GM12878 (cell line): ENCODE measurements at regions not wholly inside any gene's neighbourhood (a gene's known extent, or its start where the extent isn't known, plus 50 kb on each side); places are given as distances from the start of the nearest gene placed in this dataset.
A peak's percentile ranks its signal among the peaks of the same experiment; 100 is the strongest.

ENCODE experiments used
- ATAC-seq: fragments of 200-7000 bp; cut with Tn5 transposase; 3 replicates; pipeline ENCODE4 v1.9.1; 2020; ENCODE audit warnings: mild to moderate bottlenecking, moderate library complexity
- BruUV-seq: library from RNA; stranded (reverse); fragments of 400-500 nt; replicated peaks from 2 replicates; lab custom pipeline; 2021; lab: Mats Ljungman, UMichigan
- CTCF ChIA-PET: fragments of 300-600 bp; sonication (Branson Sonifier 250); formaldehyde crosslinking; extraction: SDS; loops from one replicate; lab custom pipeline; 2021; ENCODE audit warnings: inconsistent platforms; lab: Yijun Ruan, JAX
- POLR2A ChIA-PET: fragments of 350-600 bp; formaldehyde crosslinking; extraction: SDS; loops from one replicate; lab custom pipeline; 2021; ENCODE audit warnings: inconsistent platforms; lab: Charles Lee
- RAD21 ChIA-PET: fragments of 300-600 bp; sonication (Branson Sonifier 250); formaldehyde crosslinking; loops from one replicate; lab custom pipeline; 2023; ENCODE audit warnings: antibody characterized with exemption; ENCODE audit not compliant: unreplicated experiment; lab: Charles Lee
- SMC1A ChIA-PET: fragments of 300-600 bp; sonication (Branson Sonifier 250); formaldehyde crosslinking; loops from one replicate; lab custom pipeline; 2023; ENCODE audit not compliant: unreplicated experiment, uncharacterized antibody; lab: Charles Lee
- DNase-seq: peaks from one replicate; pipeline ENCODE4 v3.0.0-alpha.2; 2011; ENCODE audit warnings: low read depth, low spot score
- FAIRE-seq: peaks from 3 replicates; lab custom pipeline; 2011; peaks lifted over from hg19 to GRCh38; lab: Jason Lieb, UNC
- H2AFZ ChIP-seq: 2 replicates; pipeline ENCODE4 v1.6.0; 2011; ENCODE audit warnings: low read depth, low read length, control low read depth; ENCODE audit not compliant: control insufficient read depth
- H3K27ac ChIP-seq: 2 replicates; pipeline ENCODE4 v1.5.1; 2011; ENCODE audit warnings: control low read depth; ENCODE audit not compliant: control insufficient read depth, insufficient read depth
- H3K27me3 ChIP-seq, 2 experiments: replicated peaks in 1 of 2; 2 replicates each; pipeline versions ENCODE4 v1.6.0 to v1.6.1; 2011; ENCODE audit warnings: low read length in 1 of 2; ENCODE audit not compliant: control insufficient read depth in 2 of 2, insufficient read depth in 2 of 2
- H3K36me3 ChIP-seq, 2 experiments: 2 replicates each; pipeline ENCODE4 v1.5.1; 2011; ENCODE audit warnings: low read length in 1 of 2; ENCODE audit not compliant: control insufficient read depth in 2 of 2, insufficient read depth in 2 of 2
- H3K4me1 ChIP-seq: 2 replicates; pipeline ENCODE4 v1.6.1; 2011; ENCODE audit warnings: mild to moderate bottlenecking, low read length, moderate library complexity, mixed read lengths; ENCODE audit not compliant: control insufficient read depth, insufficient read depth
- H3K4me2 ChIP-seq: 2 replicates; pipeline ENCODE4 v1.6.0; 2011; ENCODE audit warnings: control low read depth; ENCODE audit not compliant: control insufficient read depth, insufficient read depth
- H3K4me3 ChIP-seq: fragments of 200-600 bp; sonication (generic); 2 replicates; pipeline ENCODE4 v1.5.1; 2016
- H3K79me2 ChIP-seq: 2 replicates; pipeline ENCODE4 v1.6.0; 2011; ENCODE audit warnings: low read length; ENCODE audit not compliant: control insufficient read depth, insufficient read depth
- H3K9ac ChIP-seq: 2 replicates; pipeline ENCODE4 v1.8.0; 2011; ENCODE audit warnings: low read length, control low read depth, mixed read lengths; ENCODE audit not compliant: control insufficient read depth, insufficient read depth
- H3K9me3 ChIP-seq: replicated peaks from 3 replicates; pipeline ENCODE4 v1.5.1; 2011; ENCODE audit warnings: mild to moderate bottlenecking, low read length; ENCODE audit not compliant: control insufficient read depth, insufficient read depth
- H4K20me1 ChIP-seq: 2 replicates; pipeline ENCODE4 v1.6.0; 2011; ENCODE audit not compliant: control insufficient read depth, insufficient read depth
- ELK1 ChIP-seq: IDR thresholded peaks from 2 replicates; pipeline ENCODE4 v1.6.1; 2012; ENCODE audit warnings: low read depth, low read length, improper control_type of control experiment
- FOS ChIP-seq: IDR thresholded peaks from 3 replicates; pipeline ENCODE4 v1.6.1; 2011; ENCODE audit warnings: borderline replicate concordance; ENCODE audit not compliant: insufficient read length; ENCODE audit errors: extremely low read depth
- IKZF1 ChIP-seq: fragments of 450-650 bp; conservative IDR thresholded peaks from 2 replicates; pipeline ENCODE4 v1.6.1; 2017; ENCODE audit warnings: antibody characterized with exemption, mild to moderate bottlenecking
- MYC ChIP-seq: IDR thresholded peaks from 2 replicates; pipeline ENCODE4 v1.6.1; 2011; ENCODE audit warnings: mild to moderate bottlenecking, low read length, moderate library complexity, inconsistent platforms; ENCODE audit not compliant: insufficient read depth, insufficient replicate concordance, insufficient read length, severe bottlenecking
- POLR2A ChIP-seq: IDR thresholded peaks from 2 replicates; pipeline ENCODE4 v1.6.1; 2011; ENCODE audit warnings: low read depth, mild to moderate bottlenecking, low read length
- RUNX3 ChIP-seq: IDR thresholded peaks from 2 replicates; pipeline ENCODE4 v1.6.1; 2012; ENCODE audit warnings: low read length, inconsistent platforms
- SPI1 ChIP-seq: IDR thresholded peaks from 2 replicates; pipeline ENCODE4 v1.6.1; 2011; ENCODE audit warnings: low read depth, mild to moderate bottlenecking, low read length, moderate library complexity, borderline replicate concordance; ENCODE audit not compliant: insufficient read depth
- SREBF1 ChIP-seq: IDR thresholded peaks from 2 replicates; pipeline ENCODE4 v1.6.1; 2012; ENCODE audit warnings: mild to moderate bottlenecking, low read length
- SRF ChIP-seq, 2 experiments: IDR thresholded peaks; 2 replicates each; pipeline ENCODE4 v1.6.1; 2011; ENCODE audit warnings: low read depth in 2 of 2, low read length in 2 of 2, mild to moderate bottlenecking in 1 of 2, moderate library complexity in 1 of 2
- SUZ12 ChIP-seq: fragments of 200-600 bp; sonication (generic); IDR thresholded peaks from one replicate; pipeline ENCODE4 v1.6.1; 2018; ENCODE audit warnings: antibody characterized with exemption, mild to moderate bottlenecking; ENCODE audit not compliant: unreplicated experiment
- ZNF687 ChIP-seq: fragments of 450-650 bp; IDR thresholded peaks from 2 replicates; pipeline ENCODE4 v1.6.1; 2017; ENCODE audit warnings: mild to moderate bottlenecking, moderate library complexity
- WGBS: methylation state at CpG from one replicate; pipeline ENCODE4 v1.1.6; 2016; ENCODE audit warnings: low lambda C conversion rate; ENCODE audit not compliant: insufficient replicate concordance, insufficient coverage; ENCODE audit errors: missing lambda C conversion rate; 5-methylcytosine and 5-hydroxymethylcytosine counted together
- in situ Hi-C: fragments of 300-500 bp; cut with MboI; formaldehyde crosslinking; loops from 9 replicates; pipeline ENCODE4 v1.14.3; 2018; ENCODE audit warnings: mixed read lengths
- intact Hi-C: fragments of 100-400 bp; cut with micrococcal nuclease; formaldehyde crosslinking; loops from one replicate; pipeline ENCODE4 v1.14.2; 2022; ENCODE audit not compliant: unreplicated experiment

- no peaks in the 10 kb centered on the region for H3K79me2 ChIP-seq
- POLR2A ChIA-PET, result no interaction called here
- H3K4me3 ChIP-seq, result no peak overlapping the region
- no peaks in the 10 kb centered on the region; the same call in 2 of the 3 replicates for H3K9me3 ChIP-seq
- RAD21 ChIA-PET, result interaction anchor here (0.9 kb wide), 1 partner anchor 10 kb away, joined by 3 read pairs; no protein-coding TSS in a partner anchor
- TF ChIP-seq SRF (IDR thresholded peaks at IDR 0.05; ENCODE audit: low read depth in 2 of 2, low read length in 2 of 2), result peak in 1 of 2 experiments; percentile 69; a peak in 1 of 4 replicates
- TF ChIP-seq SUZ12, result no peak
- no peak for TF ChIP-seq IKZF1
- TF ChIP-seq ZNF687, result no peak
- peak; percentile 33; the same call in 1 of the 2 replicates for TF ChIP-seq RUNX3
- no peak for TF ChIP-seq FOS
- TF ChIP-seq ELK1, result no peak
- no peak for TF ChIP-seq MYC
- no peak for TF ChIP-seq SREBF1
- TF ChIP-seq POLR2A, result no peak
- peak; percentile 45; the same call in 1 of the 2 replicates for TF ChIP-seq SPI1
- TF ChIP-seq, all 136 proteins: peak for 3
- H3K4me2 ChIP-seq, result no peak overlapping the region
- intact Hi-C loops (no loop called here), in situ Hi-C loops (no loop called here)
- H3K4me1 ChIP-seq, result no peaks in the 10 kb centered on the region
- no peaks in the 10 kb centered on the region for H3K27me3 ChIP-seq
- H3K27ac ChIP-seq, result no peak overlapping the region
- H3K9ac ChIP-seq, result no peak overlapping the region
- ATAC-seq, result peak; percentile 77
- WGBS, result 9% methylated on average over 6 of the region's 6 CpGs
- H4K20me1 ChIP-seq, result no peaks in the 10 kb centered on the region
- no TSS peak for BruUV-seq
- CTCF ChIA-PET, result no interaction called here
- no peak for FAIRE-seq
- no peak overlapping the region for H2AFZ ChIP-seq
- no peaks in the 10 kb centered on the region for H3K36me3 ChIP-seq
- DNase-seq, result no peak
- SMC1A ChIA-PET, result no interaction called here
Measured at GRCh38 chr12:65536876-65537681, 258.6 kb downstream of the MSRB3 start.
